SK-N-SH (cell line): ENCODE measurements at regions not wholly inside any gene's neighbourhood (a gene's known extent, or its start where the extent isn't known, plus 50 kb on each side); places are given as distances from the start of the nearest gene placed in this dataset.

ENCODE experiments used
- CTCF ChIA-PET: fragments of 300-600, 350-600 bp; formaldehyde crosslinking; extraction: SDS; loops from one replicate; lab custom pipeline; 2021; lab: Yijun Ruan, JAX
- POLR2A ChIA-PET: fragments of 350-600 bp; sonication (Branson Sonifier 250); formaldehyde crosslinking; extraction: SDS; loops from one replicate; lab custom pipeline; 2020; ENCODE audit warnings: antibody characterized with exemption, inconsistent platforms; lab: Yijun Ruan, JAX
- DNase-seq: peaks from one replicate; pipeline ENCODE4 v3.0.0; 2012
- H2AFZ ChIP-seq: fragments of 200-600 bp; sonication (generic); 2 replicates; pipeline ENCODE4 v1.8.1; 2016; ENCODE audit warnings: antibody characterized with exemption, mild to moderate bottlenecking, low read depth
- H3F3A ChIP-seq: fragments of 200-600 bp; sonication (generic); replicated peaks from 2 replicates; pipeline ENCODE3; 2016; ENCODE audit warnings: antibody characterized with exemption, mild to moderate bottlenecking; ENCODE audit not compliant: insufficient read depth
- H3K27ac ChIP-seq, 2 experiments: fragments of 200-500 bp in 1 of 2; fragments of 200-600 bp in 1 of 2; sonication (Bioruptor generic) in 1 of 2; sonication (generic), shearing (Covaris generic) in 1 of 2; 2 replicates each; pipeline versions ENCODE4 v1.5.1 to v1.6.1; 2014 to 2016; ENCODE audit warnings: low read depth in 2 of 2, inconsistent platforms in 1 of 2, low read length in 1 of 2, mild to moderate bottlenecking in 1 of 2, mixed read lengths in 1 of 2
- H3K27me3 ChIP-seq: fragments of 200-600 bp; sonication (generic), shearing (Covaris generic); 2 replicates; pipeline ENCODE4 v1.6.1; 2016; ENCODE audit warnings: mixed run types; ENCODE audit not compliant: insufficient read depth
- H3K36me3 ChIP-seq, 2 experiments: fragments of 200-500 bp in 1 of 2; fragments of 200-600 bp in 1 of 2; sonication (Bioruptor generic) in 1 of 2; sonication (generic) in 1 of 2; replicated peaks in 1 of 2; 2 replicates each; pipeline versions ENCODE3 to v1.5.1; 2014 to 2016; ENCODE audit warnings: low read length in 1 of 2, mild to moderate bottlenecking in 1 of 2; ENCODE audit not compliant: insufficient read depth in 2 of 2, control insufficient read depth in 1 of 2
- H3K4me1 ChIP-seq, 2 experiments: fragments of 200-500 bp in 1 of 2; fragments of 200-600 bp in 1 of 2; sonication (Bioruptor generic) in 1 of 2; sonication (generic), shearing (Covaris generic) in 1 of 2; 2 replicates each; pipeline versions ENCODE4 v1.5.1 to v1.6.1; 2014 to 2016; ENCODE audit warnings: low read depth in 1 of 2, low read length in 1 of 2, mixed run types in 1 of 2; ENCODE audit not compliant: insufficient read depth in 2 of 2, control insufficient read depth in 1 of 2
- H3K4me2 ChIP-seq: fragments of 200-600 bp; sonication (generic), shearing (Covaris generic); 2 replicates; pipeline ENCODE4 v1.6.1; 2017; ENCODE audit warnings: mixed run types
- H3K4me3 ChIP-seq, 2 experiments: fragments of 200-500 bp in 1 of 2; fragments of 200-600 bp in 1 of 2; sonication (Bioruptor generic) in 1 of 2; sonication (generic), shearing (Covaris generic) in 1 of 2; 2 replicates each; pipeline versions ENCODE4 v1.5.1 to v1.8.1; 2014 to 2016; ENCODE audit warnings: low read depth in 2 of 2, inconsistent platforms in 1 of 2, low read length in 1 of 2, mild to moderate bottlenecking in 1 of 2, mixed read lengths in 1 of 2, moderate library complexity in 1 of 2
- H3K79me2 ChIP-seq: fragments of 200-600 bp; sonication (generic); 2 replicates; pipeline ENCODE4 v1.8.1; 2017; ENCODE audit warnings: mild to moderate bottlenecking; ENCODE audit not compliant: insufficient read depth
- H3K9ac ChIP-seq: fragments of 200-600 bp; sonication (generic); 2 replicates; pipeline ENCODE4 v1.6.1; 2017; ENCODE audit warnings: mixed run types
- H3K9me2 ChIP-seq: fragments of 200-600 bp; sonication (generic); 2 replicates; pipeline ENCODE4 v1.6.1; 2017; ENCODE audit warnings: mixed run types
- H3K9me3 ChIP-seq: fragments of 200-600 bp; sonication (generic); 2 replicates; pipeline ENCODE4 v1.6.1; 2017; ENCODE audit warnings: mixed run types, mild to moderate bottlenecking, moderate library complexity
- H4K20me1 ChIP-seq: fragments of 200-600 bp; sonication (generic); 2 replicates; pipeline ENCODE4 v1.6.1; 2017; ENCODE audit warnings: mild to moderate bottlenecking, mixed run types; ENCODE audit not compliant: insufficient read depth
- ELF1 ChIP-seq: IDR thresholded peaks from 2 replicates; pipeline ENCODE4 v1.4.0; 2012
- EZH2phosphoT487 ChIP-seq: fragments of 200-600 bp; sonication (generic); IDR thresholded peaks from 2 replicates; pipeline ENCODE4 v1.6.1; 2017; ENCODE audit warnings: low read depth, mixed run types, mild to moderate bottlenecking, antibody characterized with exemption, moderate library complexity, borderline replicate concordance
- FOSL2 ChIP-seq: IDR thresholded peaks from 2 replicates; pipeline ENCODE4 v1.4.0; 2012; ENCODE audit warnings: low read depth, mild to moderate bottlenecking, moderate library complexity, borderline replicate concordance
- FOXJ3 ChIP-seq: sonication (generic); formaldehyde crosslinking; IDR thresholded peaks from 2 replicates; pipeline ENCODE4 v1.5.1; 2020; ENCODE audit warnings: mild to moderate bottlenecking, missing genetic modification reagents
- GABPA ChIP-seq: IDR thresholded peaks from 2 replicates; pipeline ENCODE4 v1.4.0; 2012; ENCODE audit warnings: low read depth, mild to moderate bottlenecking
- GATA2 ChIP-seq: sonication (generic); formaldehyde crosslinking; IDR thresholded peaks from 2 replicates; pipeline ENCODE4 v1.5.0; 2020; ENCODE audit warnings: mild to moderate bottlenecking, missing genetic modification reagents
- IRF3 ChIP-seq: fragments of 150-350 bp; IDR thresholded peaks from 2 replicates; pipeline ENCODE4 v1.6.1; 2016; ENCODE audit warnings: mild to moderate bottlenecking, low read depth, low read length
- NRF1 ChIP-seq: IDR thresholded peaks from 2 replicates; pipeline ENCODE4 v1.6.1; 2012; ENCODE audit warnings: low read depth, mild to moderate bottlenecking, low read length
- PBX3 ChIP-seq: IDR thresholded peaks from 2 replicates; pipeline ENCODE4; 2012
- POLR2AphosphoS5 ChIP-seq: IDR thresholded peaks from 2 replicates; pipeline ENCODE4 v1.6.1; 2012; ENCODE audit warnings: low read depth, low read length
- RAD21 ChIP-seq: IDR thresholded peaks from 2 replicates; pipeline ENCODE4 v1.6.1; 2012; ENCODE audit warnings: mild to moderate bottlenecking, low read length
- RCOR1 ChIP-seq: fragments of 150-350 bp; IDR thresholded peaks from 2 replicates; pipeline ENCODE4 v1.6.1; 2017; ENCODE audit warnings: antibody characterized with exemption, low read length
- RXRA ChIP-seq: IDR thresholded peaks from 2 replicates; pipeline ENCODE4 v1.4.0; 2012; ENCODE audit warnings: low read depth, mild to moderate bottlenecking, borderline replicate concordance
- SIN3A ChIP-seq: IDR thresholded peaks from 2 replicates; pipeline ENCODE4 v1.6.1; 2012; ENCODE audit warnings: low read depth, mild to moderate bottlenecking, low read length, moderate library complexity, borderline replicate concordance
- SMC3 ChIP-seq: IDR thresholded peaks from 2 replicates; pipeline ENCODE4 v1.6.1; 2012; ENCODE audit warnings: low read depth, low read length, improper control_type of control experiment
- TCF12 ChIP-seq: IDR thresholded peaks from 2 replicates; pipeline ENCODE4 v1.4.0; 2012
- USF1 ChIP-seq: IDR thresholded peaks from 2 replicates; pipeline ENCODE4 v1.4.0; 2012; ENCODE audit warnings: low read depth, borderline replicate concordance
- ZBTB33 ChIP-seq: IDR thresholded peaks from 2 replicates; pipeline ENCODE4 v1.4.0; 2012; ENCODE audit warnings: low read depth, borderline replicate concordance
- WGBS: methylation state at CpG from one replicate; pipeline ENCODE4 v1.1.6; 2017; ENCODE audit warnings: low lambda C conversion rate; 5-methylcytosine and 5-hydroxymethylcytosine counted together

GRCh38 chr10:118496525-118496924, 98.9 kb downstream of the PRLHR start (continued):
- TF ChIP-seq RCOR1 (no peak), RAD21 (no peak), IRF3 (no peak), SMC3 (no peak), GABPA (no peak)

GRCh38 chr10:118495499-118495898, 99.9 kb downstream of the PRLHR start:
- Histone ChIP-seq H3K9me3 (no peaks in the 10 kb centered on the region), H4K20me1 (no peaks in the 10 kb centered on the region), H3K27me3 (no peaks in the 10 kb centered on the region), H3K4me3 (no peak overlapping the region), H2AFZ (no peak overlapping the region), H3K79me2 (no peaks in the 10 kb centered on the region), H3F3A (no peaks in the 10 kb centered on the region), H3K27ac (no peak overlapping the region), H3K4me1 (no peaks in the 10 kb centered on the region; a peak in 1 of 4 replicates), H3K4me2 (no peak overlapping the region), H3K36me3 (no peaks in the 10 kb centered on the region), H3K9me2 (no peaks in the 10 kb centered on the region), H3K9ac (no peak overlapping the region)
- TF ChIP-seq GATA2 (CRISPR knock-in tag) = no peak
- TF ChIP-seq RXRA = no peak
- TF ChIP-seq POLR2AphosphoS5 = no peak
- no peak for TF ChIP-seq ELF1
- TF ChIP-seq TCF12 = no peak
- TF ChIP-seq ZBTB33 = no peak
- TF ChIP-seq NRF1 = no peak
- CTCF ChIA-PET = interaction anchor here (0.5 to 0.9 kb wide), 2 partner anchors 36 to 76 kb away, joined by 3 read pairs; no protein-coding TSS in a partner anchor
- POLR2A ChIA-PET = no interaction called here
- no peak for DNase-seq
- WGBS = no CpG with 5 or more reads among the region's 2 CpGs

GRCh38 chr10:118491055-118491454, 104.4 kb downstream of the PRLHR start:
- Histone ChIP-seq H4K20me1 (no peaks in the 10 kb centered on the region), H3K9me2 (no peaks in the 10 kb centered on the region), H2AFZ (no peak overlapping the region), H3K79me2 (no peaks in the 10 kb centered on the region), H3K4me2 (no peak overlapping the region), H3K36me3 (no peaks in the 10 kb centered on the region), H3K4me1 (no peaks in the 10 kb centered on the region), H3F3A (no peaks in the 10 kb centered on the region)
- DNase-seq = no peak
- WGBS = 0% methylated on average over 1 of the region's 1 CpG
- ChIA-PET POLR2A (interaction anchor here (0.6 kb wide), 1 partner anchor 15 kb away, joined by 3 read pairs; no protein-coding TSS in a partner anchor), CTCF (interaction anchor here (0.7 to 3.0 kb wide), 2 partner anchors 31 to 52 kb away, joined by 3 to 10 read pairs; no protein-coding TSS in a partner anchor)
- TF ChIP-seq NRF1 (no peak), FOSL2 (no peak), ELF1 (no peak), USF1 (no peak), SMC3 (no peak), EZH2phosphoT487 (no peak), SIN3A (no peak), RAD21 (no peak), FOXJ3 (CRISPR knock-in tag) (no peak), TCF12 (no peak), PBX3 (no peak), ZBTB33 (no peak)
- TF ChIP-seq, all 33 proteins: peak for 0
- Histone ChIP-seq H3K9ac (no peak overlapping the region), H3K27ac (no peak overlapping the region), H3K9me3 (no peaks in the 10 kb centered on the region), H3K27me3 (no peaks in the 10 kb centered on the region), H3K4me3 (no peak overlapping the region)
